PC-9 (cell line): ENCODE measurements at regions not wholly inside any gene's neighbourhood (a gene's known extent, or its start where the extent isn't known, plus 50 kb on each side); places are given as distances from the start of the nearest gene placed in this dataset.

ENCODE experiments used
- BruUV-seq: library from RNA; stranded (reverse); fragments of 400-500 nt; replicated peaks from 2 replicates; lab custom pipeline; 2021; lab: Mats Ljungman, UMichigan
- CTCF ChIA-PET: fragments of 300-600 bp; sonication (Branson Sonifier 250); formaldehyde crosslinking; loops from one replicate; lab custom pipeline; 2022; ENCODE audit warnings: antibody characterized with exemption; lab: Charles Lee
- POLR2A ChIA-PET: fragments of 300-600 bp; sonication (Branson Sonifier 250); formaldehyde crosslinking; loops from one replicate; lab custom pipeline; 2022; ENCODE audit warnings: antibody characterized with exemption; ENCODE audit not compliant: unreplicated experiment; lab: Charles Lee
- DNase-seq, 2 experiments: peaks; one replicate each; pipeline versions ENCODE4 v3.0.0 to v3.0.0-alpha.2; 2015 to 2022; ENCODE audit warnings: mixed read lengths in 1 of 2
- H2AFZ ChIP-seq: fragments of 200-600 bp; sonication (generic); 2 replicates; pipeline ENCODE4 v1.8.1; 2017; ENCODE audit warnings: antibody characterized with exemption
- H3F3A ChIP-seq: fragments of 200-600 bp; sonication (generic); 2 replicates; pipeline ENCODE4 v1.8.1; 2017; ENCODE audit warnings: antibody characterized with exemption, mild to moderate bottlenecking, low read depth; ENCODE audit not compliant: insufficient read depth
- H3K27ac ChIP-seq: fragments of 200-600 bp; sonication (generic); 2 replicates; pipeline ENCODE4 v1.6.1; 2016; ENCODE audit warnings: mixed run types
- H3K27me3 ChIP-seq: fragments of 200-600 bp; sonication (generic); 2 replicates; pipeline ENCODE4 v1.6.1; 2016; ENCODE audit warnings: low read depth, mixed run types; ENCODE audit not compliant: insufficient read depth
- H3K36me3 ChIP-seq: fragments of 200-600 bp; sonication (generic); 2 replicates; pipeline ENCODE4 v1.6.1; 2016; ENCODE audit warnings: low read depth, mixed run types
- H3K4me1 ChIP-seq: fragments of 200-600 bp; sonication (generic); replicated peaks from 2 replicates; pipeline ENCODE4 v1.6.1; 2016; ENCODE audit warnings: mixed run types; ENCODE audit not compliant: insufficient read depth
- H3K4me2 ChIP-seq: fragments of 200-600 bp; sonication (generic); 2 replicates; pipeline ENCODE4 v1.6.1; 2017; ENCODE audit warnings: mixed run types
- H3K4me3 ChIP-seq: fragments of 200-600 bp; sonication (generic); 2 replicates; pipeline ENCODE4 v1.6.1; 2016; ENCODE audit warnings: mixed run types
- H3K79me2 ChIP-seq: fragments of 200-600 bp; sonication (generic); 2 replicates; pipeline ENCODE4 v1.6.1; 2017; ENCODE audit warnings: low read depth, mixed run types
- H3K9me2 ChIP-seq: fragments of 200-600 bp; sonication (generic); 2 replicates; pipeline ENCODE4 v1.8.1; 2017; ENCODE audit warnings: mild to moderate bottlenecking; ENCODE audit not compliant: insufficient read depth
- H3K9me3 ChIP-seq: fragments of 200-600 bp; sonication (generic); 2 replicates; pipeline ENCODE4 v1.8.1; 2016; ENCODE audit warnings: low read depth; ENCODE audit not compliant: insufficient read depth
- H4K20me1 ChIP-seq: fragments of 200-600 bp; sonication (generic); 2 replicates; pipeline ENCODE4 v1.8.1; 2017; ENCODE audit not compliant: insufficient read depth
- CTCF ChIP-seq: fragments of 200-600 bp; sonication (generic); conservative IDR thresholded peaks from 2 replicates; pipeline ENCODE4 v1.6.1; 2017; ENCODE audit warnings: mixed run types, antibody characterized with exemption, mild to moderate bottlenecking, moderate library complexity
- EZH2 ChIP-seq: fragments of 200-600 bp; sonication (generic); IDR thresholded peaks from 2 replicates; pipeline ENCODE4 v1.8.0; 2017; ENCODE audit warnings: antibody characterized with exemption, low read depth
- intact Hi-C: fragments of 100-400 bp; cut with micrococcal nuclease; formaldehyde crosslinking; loops from one replicate; pipeline ENCODE4 v1.10.0; 2022; ENCODE audit not compliant: unreplicated experiment

GRCh38 chr10:61059636-61060035, 115.7 kb upstream of the RHOBTB1 start:
- no peak for DNase-seq
- CTCF ChIA-PET = no interaction called here
- Histone ChIP-seq H3K36me3 (no peaks in the 10 kb centered on the region), H3F3A (no peaks in the 10 kb centered on the region), H3K27me3 (no peaks in the 10 kb centered on the region), H2AFZ (no peak overlapping the region), H3K9me2 (no peaks in the 10 kb centered on the region; the same call in 1 of the 2 replicates), H3K79me2 (no peaks in the 10 kb centered on the region), H3K4me3 (no peak overlapping the region), H4K20me1 (no peaks in the 10 kb centered on the region), H3K9me3 (no peaks in the 10 kb centered on the region), H3K4me1 (no peaks in the 10 kb centered on the region), H3K27ac (no peak overlapping the region), H3K4me2 (no peak overlapping the region)
- intact Hi-C loops = no loop called here
- POLR2A ChIA-PET = no interaction called here
- TF ChIP-seq CTCF (no peak), EZH2 (no peak)
- BruUV-seq = no TSS peak

GRCh38 chr10:61052469-61053205, 108.7 kb upstream of the RHOBTB1 start:
- Histone ChIP-seq H3K4me2 (no peak overlapping the region), H4K20me1 (no peaks in the 10 kb centered on the region), H3K4me1 (no peaks in the 10 kb centered on the region), H3K9me3 (no peaks in the 10 kb centered on the region), H3K27me3 (no peaks in the 10 kb centered on the region), H3F3A (no peaks in the 10 kb centered on the region), H3K9me2 (no peaks in the 10 kb centered on the region; the same call in 1 of the 2 replicates), H3K4me3 (no peak overlapping the region), H3K79me2 (no peaks in the 10 kb centered on the region), H3K27ac (no peak overlapping the region), H2AFZ (no peak overlapping the region), H3K36me3 (no peaks in the 10 kb centered on the region)
- POLR2A ChIA-PET = no interaction called here
- DNase-seq = no peak
- TF ChIP-seq CTCF (no peak), EZH2 (no peak)
- CTCF ChIA-PET = no interaction called here
- intact Hi-C loops = no loop called here
- BruUV-seq = no TSS peak

- intact Hi-C loops = no loop called here
- no peaks in the 10 kb centered on the region; the same call in 1 of the 2 replicates for H3K9me2 ChIP-seq
- no peak overlapping the region for H3K4me2 ChIP-seq
- no peaks in the 10 kb centered on the region for H4K20me1 ChIP-seq
- no peaks in the 10 kb centered on the region for H3K4me1 ChIP-seq
- H3K27ac ChIP-seq = no peak overlapping the region
- TF ChIP-seq EZH2 = no peak
- TF ChIP-seq CTCF = no peak
- H3K36me3 ChIP-seq = no peaks in the 10 kb centered on the region
- ChIA-PET CTCF (no interaction called here), POLR2A (no interaction called here)
- no peak overlapping the region for H3K4me3 ChIP-seq
- H3K27me3 ChIP-seq = no peaks in the 10 kb centered on the region
- H2AFZ ChIP-seq = no peak overlapping the region
- H3K9me3 ChIP-seq = no peaks in the 10 kb centered on the region
- no peaks in the 10 kb centered on the region for H3K79me2 ChIP-seq
- no peaks in the 10 kb centered on the region for H3F3A ChIP-seq
- DNase-seq = no peak
- no TSS peak for BruUV-seq
Measured at GRCh38 chr10:61051344-61051743, 107.4 kb upstream of the RHOBTB1 start.
